ENCODE measurements at regions not wholly inside any gene's neighbourhood (a gene's known extent, or its start where the extent isn't known, plus 50 kb on each side); places are given as distances from the start of the nearest gene placed in this dataset.

- DNase-seq, result no peak
Observed at GRCh38 chr10:108167766-108168165, 1003.3 kb upstream of the SORCS1 start.

- no peak for DNase-seq
Observed at GRCh38 chr10:108166401-108166800, 1001.9 kb upstream of the SORCS1 start.

- DNase-seq, result no peak
Observed at GRCh38 chr10:108147346-108147745, 982.8 kb upstream of the SORCS1 start.

- no peak for DNase-seq
Observed at GRCh38 chr10:108141064-108141463, 976.6 kb upstream of the SORCS1 start.

GRCh38 chr10:108132303-108132702 lies 967.8 kb upstream of the SORCS1 start:
- DNase-seq, result no peak

- DNase-seq, result no peak
Observed at GRCh38 chr10:108130575-108130974, 966.1 kb upstream of the SORCS1 start.

GRCh38 chr10:108112218-108112617 lies 947.7 kb upstream of the SORCS1 start:
- DNase-seq, result no peak

- peak; percentile 56 for DNase-seq
Observed at GRCh38 chr10:108104551-108105156, 940.1 kb upstream of the SORCS1 start.

- DNase-seq, result no peak
Observed at GRCh38 chr10:108097258-108097657, 932.8 kb upstream of the SORCS1 start.

GRCh38 chr10:108095932-108096925 lies 931.7 kb upstream of the SORCS1 start:
- DNase-seq, result no peak

- DNase-seq, result no peak
Observed at GRCh38 chr10:108090476-108091215, 926.1 kb upstream of the SORCS1 start.

GRCh38 chr10:108086502-108086901 lies 922.0 kb upstream of the SORCS1 start:
- no peak for DNase-seq

GRCh38 chr10:108082596-108082995 lies 918.1 kb upstream of the SORCS1 start:
- no peak for DNase-seq

GRCh38 chr10:108078263-108078662 lies 913.8 kb upstream of the SORCS1 start:
- no peak for DNase-seq

- DNase-seq, result no peak
Observed at GRCh38 chr10:108072466-108072865, 908.0 kb upstream of the SORCS1 start.

GRCh38 chr10:108070789-108071188 lies 906.3 kb upstream of the SORCS1 start:
- no peak for DNase-seq

GRCh38 chr10:108069096-108069495 lies 904.6 kb upstream of the SORCS1 start:
- DNase-seq, result no peak

GRCh38 chr10:108064746-108065260 lies 900.3 kb upstream of the SORCS1 start:
- DNase-seq, result no peak

- peak; percentile 18 for DNase-seq
Observed at GRCh38 chr10:108060246-108060645, 895.7 kb upstream of the SORCS1 start.

GRCh38 chr10:108055506-108055905 lies 891.0 kb upstream of the SORCS1 start:
- DNase-seq, result no peak

- DNase-seq, result peak; percentile 43
Observed at GRCh38 chr10:108052981-108053380, 888.5 kb upstream of the SORCS1 start.

- DNase-seq, result peak; percentile 9
Observed at GRCh38 chr10:108051218-108051617, 886.7 kb upstream of the SORCS1 start.

- DNase-seq, result no peak
Observed at GRCh38 chr10:108050626-108051025, 886.1 kb upstream of the SORCS1 start.
